Neuronal stem cell (in vitro differentiated cells): ENCODE measurements at regions not wholly inside any gene's neighbourhood (a gene's known extent, or its start where the extent isn't known, plus 50 kb on each side); places are given as distances from the start of the nearest gene placed in this dataset.
"Not testable (repeated sequence)": the region's sequence is repeated elsewhere in the genome, so short reads cannot be mapped to it uniquely, and the experiment has no call there.

ENCODE experiments used
- DNase-seq: peaks from one replicate; pipeline ENCODE4 v3.0.0-alpha.2; 2013; ENCODE audit warnings: low spot score
- H2AFZ ChIP-seq: one replicate; pipeline ENCODE4 v1.6.1; 2013; ENCODE audit warnings: mild to moderate bottlenecking, low read length, inconsistent platforms
- H2AK5ac ChIP-seq: 2 replicates; pipeline ENCODE4 v1.6.1; 2013; ENCODE audit warnings: low read depth, mild to moderate bottlenecking, inconsistent platforms, low read length, moderate library complexity, mixed read lengths
- H2BK120ac ChIP-seq: 2 replicates; pipeline ENCODE4 v1.6.1; 2013; ENCODE audit warnings: low read depth, mild to moderate bottlenecking, inconsistent platforms, low read length, moderate library complexity, mixed read lengths
- H2BK12ac ChIP-seq: one replicate; pipeline ENCODE4 v1.6.1; 2013; ENCODE audit warnings: low read length, inconsistent platforms
- H2BK15ac ChIP-seq: 2 replicates; pipeline ENCODE4 v1.6.1; 2013; ENCODE audit warnings: mild to moderate bottlenecking, low read length, inconsistent platforms, mixed read lengths
- H2BK5ac ChIP-seq: one replicate; pipeline ENCODE4 v1.6.1; 2013; ENCODE audit warnings: inconsistent platforms, mild to moderate bottlenecking, low read length, moderate library complexity
- H3K14ac ChIP-seq: one replicate; pipeline ENCODE4 v1.6.1; 2013; ENCODE audit warnings: low read length, inconsistent platforms
- H3K18ac ChIP-seq: 2 replicates; pipeline ENCODE4 v1.6.1; 2013; ENCODE audit warnings: low read length, inconsistent platforms
- H3K23ac ChIP-seq: 2 replicates; pipeline ENCODE4 v1.6.1; 2013; ENCODE audit warnings: low read depth, mild to moderate bottlenecking, mixed read lengths, low read length, inconsistent platforms; ENCODE audit not compliant: poor library complexity
- H3K27ac ChIP-seq: replicated peaks from 3 replicates; pipeline ENCODE4 v1.5.1; 2013; ENCODE audit warnings: low read length, inconsistent platforms
- H3K27me3 ChIP-seq, 3 experiments: 2 replicates each; pipeline ENCODE4 v1.6.1; 2013; ENCODE audit warnings: low read length in 3 of 3, mild to moderate bottlenecking in 2 of 3, inconsistent platforms in 1 of 3, low read depth in 1 of 3, mixed read lengths in 1 of 3, moderate library complexity in 1 of 3; ENCODE audit not compliant: control insufficient read depth in 3 of 3, insufficient read depth in 3 of 3
- H3K36me3 ChIP-seq, 2 donors: replicated peaks in 1 of 2; 2 replicates each; pipeline ENCODE4 v1.6.1; 2013; ENCODE audit warnings: low read length in 2 of 2; ENCODE audit not compliant: control insufficient read depth in 2 of 2, insufficient read depth in 2 of 2
- H3K4ac ChIP-seq: 2 replicates; pipeline ENCODE4 v1.6.1; 2013; ENCODE audit warnings: inconsistent platforms, mild to moderate bottlenecking, low read length, moderate library complexity
- H3K4me1 ChIP-seq, 2 donors: 1 replicate in 1 of 2; 2 replicates in 1 of 2; pipeline ENCODE4 v1.6.1; 2013; ENCODE audit warnings: low read length in 2 of 2, low read depth in 1 of 2; ENCODE audit not compliant: control insufficient read depth in 2 of 2, insufficient read depth in 1 of 2
- H3K4me2 ChIP-seq: one replicate; pipeline ENCODE4 v1.6.1; 2013; ENCODE audit warnings: mild to moderate bottlenecking, low read length, inconsistent platforms; ENCODE audit not compliant: insufficient read depth, poor library complexity, severe bottlenecking
- H3K4me3 ChIP-seq, 2 donors: 2 replicates each; pipeline ENCODE4 v1.5.1; 2013; ENCODE audit warnings: low read length in 2 of 2, mild to moderate bottlenecking in 2 of 2, inconsistent platforms in 1 of 2, moderate library complexity in 1 of 2
- H3K79me1 ChIP-seq: one replicate; pipeline ENCODE4 v1.6.1; 2013; ENCODE audit warnings: low read depth, mild to moderate bottlenecking, inconsistent platforms, low read length, moderate library complexity
- H3K9ac ChIP-seq: one replicate; pipeline ENCODE4 v1.6.1; 2013; ENCODE audit warnings: mild to moderate bottlenecking, low read depth, low read length, inconsistent platforms; ENCODE audit not compliant: poor library complexity
- H3K9me3 ChIP-seq, 2 donors: replicated peaks in 1 of 2; 2 replicates each; pipeline versions ENCODE3 to v1.6.1; 2013; ENCODE audit warnings: low read length in 2 of 2, mild to moderate bottlenecking in 2 of 2, inconsistent platforms in 1 of 2, low read depth in 1 of 2, mixed read lengths in 1 of 2, moderate library complexity in 1 of 2; ENCODE audit not compliant: control insufficient read depth in 2 of 2, insufficient read depth in 1 of 2
- H4K8ac ChIP-seq: one replicate; pipeline ENCODE4 v1.6.1; 2013; ENCODE audit warnings: low read depth, mild to moderate bottlenecking, inconsistent platforms, low read length, moderate library complexity
- H4K91ac ChIP-seq: one replicate; pipeline ENCODE4 v1.6.1; 2013; ENCODE audit warnings: low read length, low read depth, mild to moderate bottlenecking, inconsistent platforms; ENCODE audit not compliant: poor library complexity
- WGBS, 2 donors: extraction: QIAGEN DNeasy Blood & Tissue Kit; methylation state at CpG; one replicate each; pipeline ENCODE4 v1.1.7; 2013; ENCODE audit warnings: missing lambda C conversion rate in 2 of 2, mixed read lengths in 1 of 2; ENCODE audit not compliant: insufficient read length in 2 of 2, insufficient replicate concordance in 1 of 2; ENCODE audit errors: extremely low coverage in 2 of 2; 5-methylcytosine and 5-hydroxymethylcytosine counted together

DNA sequence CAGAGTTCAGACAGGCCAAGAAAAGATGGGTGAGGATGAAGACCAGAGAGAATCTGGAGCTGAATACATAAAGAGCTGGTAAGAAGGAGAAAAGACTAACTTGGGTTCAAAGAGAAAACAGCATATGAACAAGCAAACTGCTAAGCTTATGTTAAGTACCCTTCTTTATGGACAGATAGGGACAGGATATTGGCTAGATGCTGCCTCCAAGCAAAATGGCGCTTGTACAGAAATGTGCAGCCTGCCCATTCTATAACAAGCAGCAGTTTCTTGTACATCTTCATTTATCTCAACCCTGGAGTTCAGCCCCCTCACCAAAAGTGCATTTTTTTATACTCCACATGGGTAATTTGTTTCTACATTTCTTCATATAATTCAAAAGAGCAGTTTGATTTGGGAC, 184.5 kb downstream of the RMST start:
- H3K14ac ChIP-seq = no peak overlapping the region
- no peak overlapping the region for H4K91ac ChIP-seq
- no peak for DNase-seq
- no peak overlapping the region for H3K4me3 ChIP-seq
- H2BK12ac ChIP-seq = no peak overlapping the region
- H3K27ac ChIP-seq = no peak overlapping the region
- H3K23ac ChIP-seq = no peak overlapping the region
- H2BK5ac ChIP-seq = no peak overlapping the region
- H3K4ac ChIP-seq = no peak overlapping the region
- H3K4me2 ChIP-seq = no peak overlapping the region
- no peak overlapping the region for H2BK120ac ChIP-seq
- no peak overlapping the region for H2AK5ac ChIP-seq
- H3K9me3 ChIP-seq = peaks cover 3 to 5% of the 10 kb centered on the region in 2 donors
- H2AFZ ChIP-seq = no peak overlapping the region
- H3K18ac ChIP-seq = no peak overlapping the region
- no peaks in the 10 kb centered on the region for H3K27me3 ChIP-seq
- H3K9ac ChIP-seq = no peak overlapping the region
- WGBS, 2 donors = no CpG with 5 or more reads among the region's 1 CpG
- H3K36me3 ChIP-seq = no peaks in the 10 kb centered on the region
- no peaks in the 10 kb centered on the region for H3K79me1 ChIP-seq
- H2BK15ac ChIP-seq = no peak overlapping the region
- no peaks in the 10 kb centered on the region for H3K4me1 ChIP-seq
- no peak overlapping the region for H4K8ac ChIP-seq

DNA sequence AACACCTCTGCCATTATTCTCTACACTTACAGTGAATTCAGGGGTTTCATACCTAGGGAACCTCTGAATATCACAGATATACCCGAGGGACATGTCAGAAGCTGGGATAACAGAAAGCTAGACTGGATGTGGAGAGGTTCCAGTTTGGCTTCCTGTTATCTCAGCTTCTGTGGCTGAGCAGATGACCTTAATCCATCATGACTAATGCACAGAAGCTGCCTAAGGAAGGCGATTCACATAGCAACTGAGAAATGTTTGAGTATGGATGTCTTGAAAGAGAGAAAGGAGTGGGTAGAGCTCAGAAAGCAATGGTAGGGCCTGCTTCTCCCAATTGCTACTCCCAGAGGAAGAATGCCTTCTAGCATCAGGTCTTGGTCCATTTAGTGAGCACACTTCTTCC, 187.6 kb downstream of the RMST start:
- no peak for DNase-seq
- H2BK12ac ChIP-seq = no peak overlapping the region
- no peak overlapping the region for H2BK120ac ChIP-seq
- no peak overlapping the region for H3K4me3 ChIP-seq
- H3K4ac ChIP-seq = no peak overlapping the region
- H3K9me3 ChIP-seq = peaks cover 3 to 5% of the 10 kb centered on the region in 2 donors
- H4K91ac ChIP-seq = no peak overlapping the region
- no peak overlapping the region for H2AFZ ChIP-seq
- no peaks in the 10 kb centered on the region for H3K4me1 ChIP-seq
- no CpG with 5 or more reads among the region's 2 CpGs for WGBS, 2 donors
- H3K36me3 ChIP-seq = no peaks in the 10 kb centered on the region
- no peak overlapping the region for H2BK5ac ChIP-seq
- no peaks in the 10 kb centered on the region for H3K27me3 ChIP-seq
- H3K18ac ChIP-seq = no peak overlapping the region
- H3K9ac ChIP-seq = no peak overlapping the region
- no peak overlapping the region for H3K27ac ChIP-seq
- H2AK5ac ChIP-seq = no peak overlapping the region
- H2BK15ac ChIP-seq = no peak overlapping the region
- no peaks in the 10 kb centered on the region for H3K79me1 ChIP-seq
- no peak overlapping the region for H3K23ac ChIP-seq
- H4K8ac ChIP-seq = no peak overlapping the region
- no peak overlapping the region for H3K14ac ChIP-seq
- H3K4me2 ChIP-seq = no peak overlapping the region

DNA sequence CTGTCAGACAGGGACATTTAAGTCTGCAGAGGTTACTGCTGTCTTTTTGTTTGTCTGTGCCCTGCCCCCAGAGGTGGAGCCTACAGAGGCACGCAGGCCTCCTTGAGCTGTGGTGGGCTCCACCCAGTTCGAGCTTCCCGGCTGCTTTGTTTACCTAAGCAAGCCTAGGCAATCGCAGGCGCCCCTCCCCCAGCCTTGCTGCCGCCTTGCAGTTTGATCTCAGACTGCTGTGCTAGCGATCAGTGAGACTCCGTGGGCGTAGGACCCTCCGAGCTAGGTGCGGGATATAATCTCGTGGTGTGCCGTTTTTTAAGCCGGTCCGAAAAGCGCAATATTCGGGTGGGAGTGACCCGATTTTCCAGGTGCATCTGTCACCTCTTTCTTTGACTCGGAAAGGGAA, 193.9 kb downstream of the RMST start:
- not testable (repeated sequence) for H3K18ac ChIP-seq, H3K14ac ChIP-seq
- no CpG with 5 or more reads among the region's 19 CpGs for WGBS, 2 donors

DNA sequence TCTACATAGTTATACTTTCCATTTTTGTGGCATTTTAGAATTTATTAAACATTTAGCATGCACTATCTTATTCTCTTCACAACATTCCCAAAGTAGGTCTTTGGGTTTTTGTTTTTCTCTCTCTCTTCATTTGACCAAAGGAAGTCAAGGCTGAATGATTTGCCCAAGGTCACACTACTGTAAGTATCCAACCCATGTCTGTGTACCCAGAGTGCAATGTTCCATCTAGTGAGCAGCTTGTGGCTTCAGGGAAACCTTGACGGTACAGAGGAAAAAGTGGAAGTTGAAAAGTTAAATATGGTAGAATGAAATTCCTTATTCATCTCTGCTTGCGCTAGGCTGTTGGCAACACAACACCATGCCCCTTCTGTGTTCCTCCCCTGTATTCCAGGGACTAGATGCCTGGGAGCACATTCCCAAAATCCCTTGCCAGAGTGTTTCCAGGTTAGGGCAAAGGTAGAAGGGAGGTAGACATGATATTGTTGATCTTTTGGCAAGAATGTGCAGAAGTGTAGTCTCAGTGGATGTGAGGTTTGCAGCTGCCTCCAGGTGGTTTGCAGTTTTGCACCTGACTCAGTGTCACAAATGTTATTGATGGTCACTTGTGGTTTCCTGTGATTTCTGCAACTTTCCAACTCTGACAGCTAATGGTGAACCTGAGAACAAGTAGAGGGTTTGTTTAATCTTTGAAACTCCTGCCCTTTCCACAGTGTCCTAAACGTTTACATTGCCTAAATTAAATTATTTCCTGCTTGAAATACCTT, 196.7 kb downstream of the RMST start:
- no peak overlapping the region for H2BK12ac ChIP-seq
- no CpG with 5 or more reads among the region's 3 CpGs for WGBS, 2 donors
- no peak overlapping the region for H2BK120ac ChIP-seq
- H3K79me1 ChIP-seq = no peaks in the 10 kb centered on the region
- H3K36me3 ChIP-seq = no peaks in the 10 kb centered on the region
- no peaks in the 10 kb centered on the region for H3K4me1 ChIP-seq
- no peak overlapping the region for H2AK5ac ChIP-seq
- H4K91ac ChIP-seq = no peak overlapping the region
- H3K4me3 ChIP-seq = no peak overlapping the region
- peaks cover 0 to 2% of the 10 kb centered on the region in 2 donors for H3K9me3 ChIP-seq
- H2AFZ ChIP-seq = no peak overlapping the region
- no peak overlapping the region for H3K14ac ChIP-seq
- H2BK5ac ChIP-seq = no peak overlapping the region
- no peak overlapping the region for H2BK15ac ChIP-seq
- H3K9ac ChIP-seq = no peak overlapping the region
- no peaks in the 10 kb centered on the region for H3K27me3 ChIP-seq
- no peak overlapping the region for H3K4ac ChIP-seq
- no peak overlapping the region for H3K18ac ChIP-seq
- no peak for DNase-seq
- no peak overlapping the region for H3K27ac ChIP-seq
- H3K23ac ChIP-seq = no peak overlapping the region
- H3K4me2 ChIP-seq = no peak overlapping the region
- H4K8ac ChIP-seq = no peak overlapping the region

More for the DNA sequence above, 193.9 kb downstream of the RMST start:
- not testable (repeated sequence) for H3K4me2 ChIP-seq, H4K91ac ChIP-seq, H3K79me1 ChIP-seq, H3K27ac ChIP-seq, H2BK12ac ChIP-seq, H2AK5ac ChIP-seq, H2BK120ac ChIP-seq, H3K36me3 ChIP-seq, H3K9me3 ChIP-seq, H3K4me1 ChIP-seq, H3K9ac ChIP-seq, H3K23ac ChIP-seq, H2BK5ac ChIP-seq, H4K8ac ChIP-seq, DNase-seq, H3K4ac ChIP-seq, H3K4me3 ChIP-seq, H2AFZ ChIP-seq, H2BK15ac ChIP-seq, H3K27me3 ChIP-seq
